Upper lobe of left lung (tissue), 6 donors: ENCODE measurements at regions not wholly inside any gene's neighbourhood (a gene's known extent, or its start where the extent isn't known, plus 50 kb on each side); places are given as distances from the start of the nearest gene placed in this dataset.

Source experiments
- ATAC-seq, 2 donors: fragments of 200-7000 bp; cut with Tn5 transposase; one replicate each; pipeline ENCODE4 v1.9.1; 2022; ENCODE audit warnings: mild to moderate bottlenecking in 2 of 2, moderate library complexity in 2 of 2; ENCODE audit not compliant: low FRiP score in 2 of 2
- DNase-seq, 2 donors: peaks; one replicate each; pipeline ENCODE4 v3.0.0-alpha.2; 2019 to 2020
- H3K27ac ChIP-seq, 4 donors: fragments of 200-600 bp; sonication (generic); one replicate each; pipeline ENCODE4 v1.5.1; 2016 to 2019
- H3K27me3 ChIP-seq, 4 donors: fragments of 200-600 bp; sonication (generic); one replicate each; pipeline ENCODE4 v1.5.1; 2017 to 2019
- H3K36me3 ChIP-seq, 4 donors: fragments of 200-600 bp; sonication (generic); one replicate each; pipeline ENCODE4 v1.5.1; 2016 to 2019
- H3K4me1 ChIP-seq, 4 donors: fragments of 200-600 bp; sonication (generic); one replicate each; pipeline ENCODE4 v1.5.1; 2018 to 2019
- H3K4me3 ChIP-seq, 4 donors: fragments of 200-600 bp; sonication (generic); one replicate each; pipeline ENCODE4 v1.5.1; 2017 to 2019; ENCODE audit warnings: mild to moderate bottlenecking in 2 of 4, moderate library complexity in 1 of 4
- H3K9me3 ChIP-seq, 4 donors: fragments of 200-600 bp; sonication (generic); one replicate each; pipeline ENCODE4 v1.5.1; 2018 to 2019
- CTCF ChIP-seq, 6 experiments: fragments of 450-650 bp in 4 of 6; fragments of 200-600 bp in 2 of 6; sonication (generic) in 2 of 6; IDR thresholded peaks; one replicate each; pipeline ENCODE4 v1.5.1; 2016 to 2019; ENCODE audit warnings: antibody characterized with exemption in 6 of 6
- EP300 ChIP-seq, 4 donors: sonication (generic); formaldehyde crosslinking; IDR thresholded peaks; one replicate each; pipeline ENCODE4 v1.5.1; 2017; ENCODE audit warnings: antibody characterized with exemption in 4 of 4, control low read depth in 2 of 4
- POLR2A ChIP-seq, 4 donors: fragments of 450-650 bp; IDR thresholded peaks; one replicate each; pipeline ENCODE4 v1.5.1; 2016 to 2017; ENCODE audit warnings: antibody characterized with exemption in 4 of 4, mild to moderate bottlenecking in 2 of 4
- POLR2AphosphoS5 ChIP-seq, 2 donors: sonication (generic); formaldehyde crosslinking; IDR thresholded peaks; one replicate each; pipeline ENCODE4 v1.5.1; 2017; ENCODE audit warnings: antibody characterized with exemption in 2 of 2
- WGBS, 2 donors: methylation state at CpG; one replicate each; pipeline ENCODE4 v1.1.5; 2017 to 2018; 5-methylcytosine and 5-hydroxymethylcytosine counted together
- small RNA-seq, 4 donors: library from RNA; depleted of rRNA; stranded (forward); fragments of <200 nt; gene quantifications; one replicate each; pipeline ENCODE3, GENCODE V24; 2016
- donor health status: DM: no; HTN: no; CAD: no; lungs with moderate emphysema.
- donor health status: DM: no; HTN: yes; CAD: no; lungs with severe emphysema.

GRCh38 chr1:117812869-117813511 lies 116.4 kb downstream of the GDAP2 start:
- no peak for ATAC-seq
- Histone ChIP-seq H3K9me3 (no peaks in the 10 kb centered on the region), H3K36me3 (no peaks in the 10 kb centered on the region), H3K27me3 (no peaks in the 10 kb centered on the region), H3K4me1 (peaks cover 0 to 3% (median 0%) of the 10 kb centered on the region in 4 donors), H3K4me3 (no peak overlapping the region), H3K27ac (no peak overlapping the region)
- TF ChIP-seq POLR2AphosphoS5 (IDR thresholded peaks at IDR 0.05) (no peak), CTCF (IDR thresholded peaks at IDR 0.05) (no peak), POLR2A (IDR thresholded peaks at IDR 0.05) (no peak), EP300 (IDR thresholded peaks at IDR 0.05) (no peak)
- DNase-seq: no peak
- 48 to 53% methylated on average over 1 of the region's 1 CpG for WGBS, 2 donors

Small RNA genes in the stretch of these regions (small RNA-seq; reads per million reads assigned to genes)
- 0 reads per million in 4 donors for gene AL390877.1
- gene RF00561: 0 reads per million in 4 donors
